GM21390 (cell line): ENCODE measurements at regions not wholly inside any gene's neighbourhood (a gene's known extent, or its start where the extent isn't known, plus 50 kb on each side); places are given as distances from the start of the nearest gene placed in this dataset.

Experiments
- ATAC-seq: cut with Tn5 transposase; IDR thresholded peaks from one replicate; pipeline ENCODE4 v1.9.1; 2021; ENCODE audit not compliant: unreplicated experiment

DNA sequence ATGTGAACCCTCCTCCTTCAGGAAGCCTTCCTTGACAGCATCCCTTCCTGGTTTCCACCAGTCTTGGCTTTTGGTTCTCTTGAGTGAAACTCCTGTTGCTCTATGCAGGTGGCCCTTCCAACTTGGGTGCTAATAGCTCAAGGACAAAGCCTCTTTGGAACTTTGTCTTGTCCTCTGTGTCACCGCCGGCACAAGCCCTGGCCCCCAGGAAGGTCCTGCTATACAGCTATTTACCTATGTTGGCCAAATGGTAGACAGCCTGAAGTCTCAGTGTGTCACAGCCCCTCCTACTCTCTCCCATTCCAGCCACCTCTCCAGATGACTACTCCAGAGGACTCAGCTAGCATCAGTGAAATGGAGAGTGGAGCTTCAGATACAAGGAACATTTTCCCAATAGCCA, 94.7 kb upstream of the ZNF618 start:
- ATAC-seq: no peak

DNA sequence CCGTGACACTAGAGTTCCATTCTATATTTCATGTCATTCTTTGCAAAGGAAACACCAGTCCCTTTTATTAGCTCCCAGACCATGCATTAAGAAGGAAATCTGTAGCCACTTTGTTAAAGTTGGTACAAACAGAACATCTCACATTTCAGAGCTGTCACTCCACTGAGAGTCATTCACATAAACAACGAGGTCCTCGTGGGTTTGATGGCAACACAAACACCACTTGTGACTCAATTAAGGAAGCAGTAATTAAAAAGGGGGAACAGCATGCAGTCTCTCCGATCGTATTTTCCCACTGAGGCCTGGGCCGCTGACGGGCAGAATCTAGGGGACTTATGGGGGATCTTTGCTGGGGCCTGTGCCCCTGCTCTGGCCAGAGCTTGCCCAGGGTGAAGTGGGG, 94.2 kb upstream of the ZNF618 start:
- ATAC-seq: no peak

DNA sequence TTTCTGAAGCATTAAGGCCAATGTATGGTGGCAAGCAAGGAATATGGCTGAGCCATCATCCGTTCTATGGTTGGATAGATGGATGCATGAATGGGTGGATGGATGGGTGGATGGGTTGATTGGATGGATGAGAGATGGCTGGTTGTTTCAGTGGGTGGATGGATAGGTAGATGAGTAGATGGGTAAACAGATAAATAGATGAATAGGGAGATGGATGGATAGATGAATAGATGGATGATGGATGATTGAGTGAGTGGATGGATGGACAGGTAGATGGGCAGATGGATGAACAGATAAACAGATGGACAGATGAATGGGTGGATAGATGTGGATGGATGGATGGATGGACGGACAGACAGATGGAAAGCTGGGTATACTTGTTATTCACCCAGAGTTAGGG, 92.6 kb upstream of the ZNF618 start:
- no peak for ATAC-seq

DNA sequence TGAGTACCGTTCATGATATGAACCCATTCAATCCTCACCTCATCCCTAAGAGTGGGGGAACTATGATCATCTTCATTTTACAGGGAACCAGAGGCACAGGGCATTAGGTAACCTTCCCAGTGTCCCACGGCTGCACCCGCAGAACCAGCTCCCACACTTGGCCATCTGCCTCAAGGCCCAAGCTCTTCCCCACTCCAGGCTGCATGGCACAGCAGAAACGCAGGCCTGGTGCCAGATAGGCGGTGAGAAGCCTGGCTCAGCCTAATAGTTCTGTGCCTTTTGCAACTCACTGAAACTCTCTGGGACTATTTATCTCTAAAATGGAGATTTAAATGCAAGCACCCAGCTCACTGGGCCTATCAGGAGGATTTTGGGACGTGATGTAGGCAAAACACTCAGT, 90.8 kb upstream of the ZNF618 start:
- no peak for ATAC-seq

DNA sequence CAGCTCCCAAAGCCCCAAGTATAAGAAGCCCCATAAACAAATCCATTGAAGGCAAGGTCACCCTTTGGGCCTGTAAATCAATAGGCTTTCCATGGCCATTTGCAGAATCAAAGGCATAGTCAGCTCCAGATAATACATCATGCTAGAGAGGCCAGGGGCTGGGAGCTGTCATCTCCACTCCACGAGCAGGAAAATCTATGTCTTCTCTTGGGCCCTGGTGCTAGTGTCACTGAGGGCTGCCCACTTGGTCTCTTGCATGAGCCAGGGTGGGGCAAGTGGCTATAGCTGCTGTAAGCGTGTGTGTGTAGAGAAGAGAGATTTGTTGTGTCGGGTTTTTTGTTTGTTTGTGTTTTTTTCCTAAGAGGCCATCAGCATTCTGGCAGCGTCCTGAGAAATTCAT, 90.0 kb upstream of the ZNF618 start:
- ATAC-seq: no peak

DNA sequence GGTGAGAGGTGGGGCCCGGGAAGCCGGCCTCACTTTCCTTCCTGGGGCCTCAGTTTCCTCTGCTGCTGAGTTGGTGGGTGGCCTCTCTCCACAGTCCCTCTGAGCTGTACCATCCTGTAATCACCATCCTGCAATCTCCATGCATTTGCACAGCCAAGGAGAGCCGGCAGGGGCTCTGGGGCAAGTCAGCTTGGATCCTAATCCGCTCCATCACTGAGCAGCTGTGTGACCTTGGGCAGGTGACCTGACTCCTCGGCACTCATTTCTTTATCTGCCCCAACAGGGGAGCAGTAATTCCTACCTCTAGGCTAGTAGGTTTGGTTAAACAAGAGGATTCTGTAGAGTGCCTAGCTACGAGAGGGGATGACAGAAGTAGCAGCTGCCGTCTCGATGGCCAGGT, 88.2 kb upstream of the ZNF618 start:
- ATAC-seq: no peak

DNA sequence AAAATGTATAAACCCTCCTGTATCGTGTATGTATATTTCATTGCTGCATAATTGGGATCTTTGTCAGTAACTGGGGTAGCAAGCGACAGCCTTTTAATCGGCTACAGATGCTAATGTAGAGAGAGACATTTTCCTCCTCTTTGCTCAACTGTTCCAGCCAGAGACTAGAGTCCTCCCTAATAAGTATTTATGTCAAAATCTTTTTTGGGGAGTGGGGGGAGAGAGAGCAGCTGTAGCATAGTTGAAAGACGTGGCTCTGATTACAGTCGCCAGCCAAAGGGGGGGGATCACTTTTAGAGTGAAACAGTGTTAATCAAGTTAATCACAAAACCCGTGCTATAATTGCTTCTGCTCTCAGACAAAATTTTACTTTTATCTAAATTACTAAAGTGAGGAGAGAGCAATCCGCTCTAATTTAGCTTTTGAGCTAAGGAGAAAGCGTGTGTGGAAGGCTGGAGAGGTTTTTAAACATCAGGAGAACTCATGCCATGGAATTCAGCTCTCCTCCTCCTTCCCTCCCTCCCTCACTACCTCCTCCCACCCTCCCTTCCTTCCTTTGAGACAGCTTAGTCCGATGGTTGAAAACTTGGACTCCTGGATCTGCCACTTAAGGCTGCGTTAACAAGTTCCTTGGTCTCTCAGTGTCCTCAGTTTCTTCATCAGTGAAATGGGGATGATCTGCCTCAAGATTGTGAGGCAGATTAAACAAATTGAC, 87.3 kb upstream of the ZNF618 start:
- no peak for ATAC-seq

DNA sequence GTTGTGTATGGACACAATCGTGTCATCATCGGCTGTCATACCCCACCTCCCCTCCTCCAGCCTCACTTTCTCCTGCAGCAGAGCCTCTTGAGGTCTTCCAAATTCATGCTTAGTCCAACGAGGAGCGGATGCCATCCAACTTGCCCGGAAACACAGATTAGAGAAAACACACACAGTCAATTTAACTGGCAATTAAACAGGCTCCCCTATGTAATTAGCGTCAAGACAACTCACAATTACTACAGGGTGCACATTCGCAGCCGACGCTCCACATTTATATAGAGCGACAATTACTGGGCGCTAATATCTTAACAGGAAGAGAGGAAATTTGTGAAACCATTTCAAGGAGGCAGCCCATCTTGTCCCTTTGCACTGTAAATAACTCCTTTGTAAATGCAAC, 86.0 kb upstream of the ZNF618 start:
- no peak for ATAC-seq

DNA sequence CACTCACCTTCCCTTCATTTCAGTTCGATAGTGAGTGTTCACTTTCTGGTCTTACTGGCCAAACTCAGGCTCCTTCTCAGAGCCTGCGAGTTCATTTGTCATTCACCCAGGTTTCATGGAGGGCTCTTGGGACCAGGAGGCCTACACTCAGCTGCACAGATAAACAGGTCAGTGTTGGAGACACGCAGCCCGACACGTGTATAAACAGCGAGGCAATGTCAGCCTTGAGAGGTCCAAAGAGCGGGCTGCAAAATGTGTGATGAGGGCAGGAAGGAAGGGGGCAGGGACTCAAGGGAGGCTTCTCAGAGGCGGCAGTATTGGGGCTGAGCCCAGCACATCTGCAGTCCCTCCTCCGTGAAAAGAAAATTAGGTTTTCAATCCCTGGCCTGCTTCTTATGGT, 82.6 kb upstream of the ZNF618 start:
- ATAC-seq: no peak

DNA sequence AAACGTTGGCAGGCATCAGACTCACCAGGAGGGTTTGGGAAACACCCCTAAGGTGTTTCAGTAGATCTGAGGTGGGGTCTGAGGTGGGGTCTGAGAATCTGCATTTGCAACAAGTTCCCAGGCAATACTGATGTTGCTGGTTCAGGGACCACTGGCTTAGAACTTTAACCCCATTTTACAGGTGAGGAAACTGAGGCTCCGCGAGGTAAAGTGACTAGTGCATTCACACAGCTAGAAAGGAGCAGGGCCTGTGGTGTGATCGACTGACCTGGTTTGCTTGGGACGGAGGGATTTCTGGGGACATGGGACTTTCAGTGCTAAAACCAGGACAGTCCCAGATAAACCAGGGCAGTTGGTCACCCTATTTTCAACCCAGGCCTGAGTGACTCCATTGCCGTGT, 81.4 kb upstream of the ZNF618 start:
- no peak for ATAC-seq

DNA sequence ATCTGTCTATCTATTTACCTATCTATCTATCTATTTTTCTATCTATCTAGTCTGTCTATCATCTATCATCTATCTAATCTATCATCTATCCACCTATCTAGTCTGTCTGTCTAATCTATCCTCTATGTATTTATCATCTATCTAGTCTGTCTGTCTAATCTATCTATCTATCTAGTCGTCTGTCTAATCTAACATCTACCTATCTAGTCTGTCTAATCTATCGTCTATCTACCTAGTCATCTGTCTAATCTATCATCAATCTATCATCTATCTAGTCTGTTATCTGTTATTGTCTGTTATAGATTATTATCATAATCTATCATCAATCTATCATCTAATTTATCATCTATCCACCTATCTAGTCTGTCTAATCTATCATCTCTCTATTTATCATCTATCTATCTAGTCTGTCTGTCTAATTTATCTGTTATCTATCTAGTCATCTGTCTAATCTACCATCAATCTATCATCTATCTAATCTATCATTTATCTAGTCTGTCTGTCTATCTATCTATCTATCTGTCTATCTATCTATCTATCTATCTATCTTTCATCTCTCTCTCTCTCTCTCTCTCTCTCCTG, 80.2 kb upstream of the ZNF618 start:
- no peak for ATAC-seq

DNA sequence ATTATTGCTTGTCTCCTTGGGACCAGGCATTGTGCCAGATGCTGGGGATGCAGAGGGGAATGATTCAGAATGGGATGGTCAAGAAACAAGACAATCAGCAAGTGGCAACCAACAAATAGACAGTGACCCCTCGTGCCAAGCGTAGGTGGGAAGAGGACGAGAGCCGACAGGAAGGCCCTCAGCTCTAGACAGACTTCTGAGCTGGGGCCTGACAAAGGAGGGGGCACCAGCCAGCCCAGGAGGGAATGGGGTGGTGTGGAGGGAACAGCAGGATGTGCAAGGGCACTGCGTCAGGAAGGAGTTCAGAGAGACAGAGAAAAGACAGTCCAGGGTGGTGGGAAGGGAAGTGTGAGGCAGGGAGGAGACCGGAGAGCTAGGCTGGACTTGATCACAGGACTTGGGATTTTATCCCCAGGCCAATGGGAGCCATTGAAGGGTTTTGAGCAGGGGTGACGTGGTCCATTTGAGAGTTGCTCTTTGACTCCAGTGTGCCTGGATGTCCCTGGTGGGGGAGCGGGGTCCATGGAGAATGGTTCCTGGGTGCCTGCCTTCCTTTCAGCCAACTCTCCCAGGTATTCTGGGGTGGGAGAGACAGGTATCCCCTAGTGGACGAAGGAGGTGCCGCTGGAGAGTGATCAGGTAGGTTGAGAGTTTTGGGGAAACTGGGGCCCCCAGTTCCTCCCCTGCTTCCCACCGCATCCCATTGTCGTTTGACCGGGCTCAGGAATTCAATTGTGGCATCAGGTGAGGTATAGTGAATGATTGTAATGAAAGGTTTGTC, 79.3 kb upstream of the ZNF618 start:
- ATAC-seq: no peak

DNA sequence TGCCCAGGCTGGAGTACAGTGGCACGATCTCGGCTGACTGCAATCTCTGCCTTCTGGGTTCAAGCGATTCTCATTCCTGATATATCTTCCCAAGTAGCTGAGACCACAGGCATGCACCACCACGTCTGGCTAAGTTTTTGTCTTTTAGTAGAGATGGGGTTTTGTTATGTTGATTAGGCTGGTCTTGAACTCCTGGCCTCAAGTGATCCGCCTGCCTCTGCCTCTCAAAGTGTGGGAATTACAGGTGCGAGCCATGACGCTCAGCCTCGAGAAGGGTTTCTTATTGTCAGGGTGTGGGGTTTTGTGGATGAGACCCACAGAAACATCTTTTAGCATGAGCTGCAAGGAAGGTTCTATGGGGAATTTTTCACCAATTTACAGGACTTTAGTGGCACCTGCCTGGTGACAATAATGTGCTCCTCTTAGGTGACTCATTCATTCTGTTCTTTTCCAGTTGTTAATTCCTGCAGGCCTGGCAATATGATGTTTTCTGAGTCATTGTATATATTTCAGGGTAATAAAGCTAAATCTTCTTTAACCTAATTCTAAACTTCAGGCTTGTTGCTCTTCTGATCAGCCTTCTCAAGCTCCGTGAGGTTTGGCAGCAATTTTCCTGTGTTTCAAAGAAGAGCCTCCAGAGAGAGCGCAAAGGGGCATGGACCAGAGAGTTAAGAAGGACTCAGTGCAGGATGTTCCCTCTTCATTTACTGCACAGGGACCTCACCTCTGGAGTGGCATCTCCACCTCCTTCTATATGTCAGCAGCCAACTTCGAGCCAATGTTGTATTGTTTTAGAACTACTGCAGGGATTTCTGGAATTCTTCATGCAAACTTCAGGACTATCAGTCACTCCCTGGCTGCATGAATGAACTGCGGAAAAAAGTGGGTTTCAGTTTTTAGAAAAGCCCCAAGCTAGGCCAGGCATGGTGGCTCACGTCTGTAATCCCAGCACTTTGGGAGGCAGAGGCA, 77.8 kb upstream of the ZNF618 start:
- no peak for ATAC-seq

DNA sequence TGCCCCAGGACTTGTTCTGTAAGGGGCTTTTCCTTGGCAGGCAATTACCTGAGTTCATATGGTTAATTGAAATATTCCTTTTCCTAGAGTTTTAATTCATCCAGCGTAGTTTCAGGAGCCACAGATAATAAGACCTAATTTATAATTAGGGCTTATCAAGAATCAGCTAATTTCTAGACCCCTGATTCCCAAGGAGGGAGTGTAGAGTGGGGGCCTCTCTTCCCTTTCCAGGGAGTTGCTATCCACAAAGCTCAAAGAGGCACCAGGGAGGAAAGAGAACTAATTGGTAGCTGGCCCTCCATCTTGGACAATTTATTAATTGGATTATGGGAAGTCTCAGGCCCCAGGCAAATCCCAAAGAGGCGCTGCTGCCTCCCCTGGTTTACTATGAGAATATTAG, 75.8 kb upstream of the ZNF618 start:
- no peak for ATAC-seq

DNA sequence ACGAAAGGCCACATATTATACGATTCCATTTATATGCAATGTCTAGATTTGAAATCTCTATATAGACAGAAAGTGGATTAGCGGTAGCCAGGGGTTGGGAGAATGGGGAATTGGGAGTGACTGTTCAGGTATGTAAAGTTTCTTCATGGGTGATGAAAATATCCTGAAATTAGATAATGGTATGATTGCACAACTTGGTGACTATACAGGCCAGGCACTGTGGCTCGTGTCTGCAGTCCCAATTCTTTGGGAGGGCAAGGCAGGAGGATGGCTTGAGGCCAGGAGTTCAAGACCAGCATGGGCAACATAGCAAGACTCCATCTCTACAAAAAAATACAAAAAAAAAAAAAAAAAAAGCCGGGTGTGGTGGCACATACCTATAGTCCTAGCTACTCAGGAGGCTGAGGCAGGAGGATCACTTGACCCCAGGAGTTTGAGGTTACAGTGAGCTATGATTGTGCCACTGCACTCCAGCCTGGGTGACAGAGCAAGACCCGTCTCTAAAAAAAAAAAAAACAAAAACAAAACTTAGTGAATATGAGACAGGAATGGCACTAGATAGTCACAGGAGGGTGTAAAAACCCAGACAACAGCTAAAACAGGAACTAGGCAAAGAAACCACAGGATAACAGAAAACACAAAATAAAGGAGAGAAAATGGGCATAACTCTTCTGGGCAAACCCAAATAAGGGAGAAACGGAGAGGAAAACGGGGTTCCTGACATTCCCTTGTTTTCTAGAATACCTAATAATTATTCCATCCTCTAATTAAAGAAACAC, 72.1 kb upstream of the ZNF618 start:
- no peak for ATAC-seq

DNA sequence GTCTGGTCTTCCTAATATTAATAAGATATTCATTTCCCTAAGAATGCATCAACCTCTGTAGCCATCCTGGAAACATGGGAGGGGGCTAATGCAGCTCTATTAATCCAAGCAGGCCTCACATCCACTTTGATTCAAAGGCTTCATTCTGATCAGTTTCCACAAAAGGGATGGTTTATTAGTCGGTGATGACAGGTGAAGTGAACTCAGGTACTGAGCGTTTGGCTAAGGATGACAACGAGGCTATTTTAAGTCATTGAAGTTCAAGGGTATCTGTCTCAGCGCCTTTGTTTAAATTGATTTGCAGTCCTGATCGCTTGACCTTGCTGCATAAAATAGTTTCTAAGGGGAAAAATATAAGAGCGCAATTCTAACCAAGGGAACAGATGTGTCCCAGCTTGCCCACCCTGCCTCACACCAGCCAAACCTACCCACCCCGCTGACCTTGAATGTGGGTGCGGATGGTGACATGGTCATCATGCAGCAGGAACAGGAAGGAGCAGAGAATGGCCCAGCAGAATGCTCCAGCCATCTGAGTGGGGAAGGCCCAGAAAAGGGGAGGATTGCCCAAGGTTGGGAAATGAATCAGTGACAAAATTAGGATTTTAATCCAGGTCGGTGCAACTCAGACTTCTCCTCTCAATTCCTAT, 70.5 kb upstream of the ZNF618 start:
- no peak for ATAC-seq

DNA sequence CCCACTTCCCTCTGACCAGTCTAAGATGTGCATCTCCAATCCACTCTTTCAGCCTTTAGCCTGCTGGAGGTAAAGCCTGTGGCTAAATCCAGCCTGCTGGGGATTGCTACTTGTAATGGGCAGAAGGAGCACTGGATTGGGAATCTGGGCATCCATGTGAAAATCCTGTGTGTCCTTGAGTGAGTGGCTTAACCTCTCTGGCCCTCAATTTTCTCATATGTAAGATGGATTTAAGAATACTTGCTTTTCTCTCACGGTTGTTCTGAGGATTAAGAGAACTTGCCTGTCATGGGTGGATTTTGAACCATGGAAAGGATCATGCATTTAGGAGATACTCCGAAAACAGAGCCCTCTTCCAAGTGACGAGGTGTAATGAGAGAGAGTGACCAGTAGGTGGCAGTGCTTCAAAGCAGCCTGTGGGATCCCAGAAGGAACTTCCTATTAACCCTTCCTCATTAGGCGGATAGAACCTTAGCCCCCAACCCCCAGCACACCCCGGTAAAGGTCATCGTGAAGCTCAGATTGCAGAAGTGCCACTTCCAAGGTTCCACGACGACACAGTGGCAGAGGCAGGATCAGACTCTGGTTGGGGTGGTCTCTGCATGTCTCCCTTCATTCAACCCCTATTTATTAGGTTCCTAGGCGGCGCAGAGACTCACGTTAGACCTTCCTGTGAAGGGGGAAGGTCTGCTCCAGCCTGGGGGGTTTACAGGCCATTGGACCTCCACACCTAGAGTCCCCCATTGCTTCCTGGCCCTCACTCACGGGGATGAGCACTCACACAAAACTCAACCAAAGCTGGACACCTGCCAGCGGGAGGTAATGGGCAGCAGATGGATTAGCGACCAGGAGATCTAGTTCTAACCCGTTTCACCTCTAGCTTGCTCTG, 68.7 kb upstream of the ZNF618 start:
- no peak for ATAC-seq

DNA sequence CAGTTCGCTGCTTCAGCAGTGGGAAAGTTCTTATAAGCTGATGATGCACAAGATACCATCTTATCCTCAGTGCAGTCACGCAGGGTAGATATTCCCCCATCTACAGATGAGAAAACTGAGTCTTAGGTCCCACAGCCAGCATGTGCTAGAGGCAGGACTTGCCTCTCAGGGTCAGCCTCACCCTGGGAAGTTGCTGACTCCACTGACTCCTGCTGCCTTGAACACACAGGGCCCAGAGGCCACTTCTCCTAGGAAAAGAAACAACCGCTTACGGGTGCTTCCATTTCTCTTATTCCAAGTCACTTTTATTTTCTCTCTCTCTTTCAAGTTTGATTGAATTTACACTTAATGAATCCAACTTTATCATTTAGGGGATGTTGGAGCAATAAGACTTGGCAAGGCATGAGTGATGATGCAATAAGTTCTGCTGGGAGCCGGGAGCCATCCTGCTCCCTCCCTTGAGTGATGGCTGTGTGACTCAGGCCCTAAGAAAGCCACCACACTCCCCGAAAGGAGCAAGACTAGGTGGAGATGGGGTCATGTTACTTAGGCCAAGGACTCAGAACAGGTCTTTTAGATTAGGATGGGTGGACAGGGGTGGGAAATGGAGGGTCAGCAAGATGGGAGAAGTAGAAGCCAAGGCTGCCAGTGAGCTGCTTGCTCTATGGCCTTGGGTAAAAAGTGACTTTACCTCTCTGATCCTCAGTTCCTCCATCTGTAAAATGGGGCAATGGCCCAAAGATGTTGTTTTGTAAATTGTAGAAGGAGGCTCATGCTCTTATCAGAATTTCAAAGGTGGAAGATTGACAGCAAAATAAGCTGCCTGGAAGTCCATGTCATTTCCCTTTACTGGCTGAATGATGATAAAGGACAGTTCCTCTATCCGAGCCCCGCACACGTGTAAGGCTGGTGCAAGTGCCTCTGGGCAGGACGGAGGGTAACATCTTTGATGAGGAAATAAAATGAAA, 67.4 kb upstream of the ZNF618 start:
- ATAC-seq: no peak
